BLaER1 treated with 17β-estradiol and CSF1 and Interleukin-3, amounts not matched to agents 10 nM and 100 nM (cell line): ENCODE measurements at regions not wholly inside any gene's neighbourhood (a gene's known extent, or its start where the extent isn't known, plus 50 kb on each side); places are given as distances from the start of the nearest gene placed in this dataset.

Experiments
- H3K27ac ChIP-seq, 11 experiments: shearing (Covaris generic); formaldehyde crosslinking; 2 replicates each; pipeline ENCODE4 v1.8.1; 2022
- H3K27me3 ChIP-seq, 11 experiments: shearing (Covaris generic); formaldehyde crosslinking; 2 replicates each; pipeline ENCODE4 v1.8.1; 2022
- H3K36me3 ChIP-seq, 11 experiments: shearing (Covaris generic); formaldehyde crosslinking; 2 replicates each; pipeline ENCODE4 v1.8.1; 2022
- H3K4me1 ChIP-seq, 10 experiments: shearing (Covaris generic); formaldehyde crosslinking; 2 replicates each; pipeline ENCODE4 v1.8.1; 2022
- H3K4me2 ChIP-seq, 11 experiments: shearing (Covaris generic); formaldehyde crosslinking; 2 replicates each; pipeline ENCODE4 v1.8.1; 2022
- H3K4me3 ChIP-seq, 10 experiments: shearing (Covaris generic); formaldehyde crosslinking; 2 replicates each; pipeline ENCODE4 v1.8.1; 2022
- H3K9ac ChIP-seq, 11 experiments: shearing (Covaris generic); formaldehyde crosslinking; 2 replicates each; pipeline ENCODE4 v1.8.1; 2022
- H3K9me3 ChIP-seq, 11 experiments: shearing (Covaris generic); formaldehyde crosslinking; replicated peaks in 1 of 11; 2 replicates each; pipeline ENCODE4 v1.8.1; 2022
- H4K20me1 ChIP-seq, 11 experiments: shearing (Covaris generic); formaldehyde crosslinking; 2 replicates each; pipeline ENCODE4 v1.8.1; 2022
- Cebpa-rat ChIP-seq, 11 experiments: shearing (Covaris generic); IDR thresholded peaks; 2 replicates each; pipeline ENCODE4 v1.8.1; 2022

- H4K20me1 ChIP-seq: no peaks in the 10 kb centered on the region
- H3K27me3 ChIP-seq: no peaks in the 10 kb centered on the region
- no peak for TF ChIP-seq Cebpa-rat (IDR thresholded peaks at IDR 0.05)
- peaks cover 0 to 22% (median 7%) of the 10 kb centered on the region in 10 experiments; a peak in 8 of 20 replicates for H3K4me1 ChIP-seq
- H3K27ac ChIP-seq: no peak overlapping the region
- H3K9ac ChIP-seq: no peak overlapping the region
- peak overlapping the region in 2 of 11 experiments; percentile 20 to 45; a peak in 2 of 22 replicates for H3K4me2 ChIP-seq
- no peak overlapping the region for H3K4me3 ChIP-seq
- no peaks in the 10 kb centered on the region for H3K36me3 ChIP-seq
- H3K9me3 ChIP-seq: no peaks in the 10 kb centered on the region
These were observed 443.5 kb upstream of the B3GALT2 start for GRCh38 chr1:193629875-193630274.

GRCh38 chr1:193626695-193627094 lies 440.3 kb upstream of the B3GALT2 start:
- TF ChIP-seq Cebpa-rat (IDR thresholded peaks at IDR 0.05): no peak
- H3K27ac ChIP-seq: no peak overlapping the region

GRCh38 chr1:193625255-193625654 lies 438.8 kb upstream of the B3GALT2 start:
- H3K4me1 ChIP-seq: peaks cover 0 to 10% (median 0%) of the 10 kb centered on the region in 10 experiments; a peak in 6 of 20 replicates
- H3K9me3 ChIP-seq: no peaks in the 10 kb centered on the region
- no peaks in the 10 kb centered on the region for H4K20me1 ChIP-seq
- no peak overlapping the region for H3K4me3 ChIP-seq
- TF ChIP-seq Cebpa-rat (IDR thresholded peaks at IDR 0.05): no peak
- H3K4me2 ChIP-seq: no peak overlapping the region
- no peak overlapping the region for H3K9ac ChIP-seq
- H3K36me3 ChIP-seq: no peaks in the 10 kb centered on the region
- no peak overlapping the region for H3K27ac ChIP-seq
- no peaks in the 10 kb centered on the region for H3K27me3 ChIP-seq

More at GRCh38 chr1:193626695-193627094, 440.3 kb upstream of the B3GALT2 start:
- H3K9ac ChIP-seq: no peak overlapping the region
- no peaks in the 10 kb centered on the region for H3K27me3 ChIP-seq
- H3K36me3 ChIP-seq: no peaks in the 10 kb centered on the region
- peaks cover 0 to 12% (median 0%) of the 10 kb centered on the region in 10 experiments; a peak in 6 of 20 replicates for H3K4me1 ChIP-seq
- no peak overlapping the region for H3K4me2 ChIP-seq
- H3K9me3 ChIP-seq: no peaks in the 10 kb centered on the region
- H3K4me3 ChIP-seq: no peak overlapping the region
- no peaks in the 10 kb centered on the region for H4K20me1 ChIP-seq

DNA sequence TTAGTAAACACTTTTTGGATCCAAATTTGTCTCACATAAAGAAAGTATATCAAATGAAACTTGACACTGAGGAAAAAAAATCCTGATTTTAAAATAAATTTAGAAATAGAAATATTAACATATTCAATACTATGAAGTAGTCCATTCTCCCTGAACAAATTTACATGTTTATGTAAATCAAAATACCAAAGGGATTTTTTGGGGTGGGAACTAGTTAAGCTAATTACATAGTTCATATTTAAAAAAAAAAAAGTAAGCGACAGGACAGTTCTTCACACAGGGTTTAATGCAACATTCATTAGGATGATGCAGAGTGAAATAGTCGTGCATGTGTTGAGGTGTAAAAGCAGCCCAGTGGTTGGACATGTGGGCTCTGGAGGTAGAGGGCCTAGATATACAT lies 433.5 kb upstream of the B3GALT2 start:
- no peak for TF ChIP-seq Cebpa-rat (IDR thresholded peaks at IDR 0.05)
- Histone ChIP-seq H3K9me3 (no peaks in the 10 kb centered on the region), H3K27me3 (no peaks in the 10 kb centered on the region)

GRCh38 chr1:193614817-193615216 lies 428.4 kb upstream of the B3GALT2 start:
- H3K27me3 ChIP-seq: no peaks in the 10 kb centered on the region
- H3K36me3 ChIP-seq: no peaks in the 10 kb centered on the region
- no peaks in the 10 kb centered on the region for H3K9me3 ChIP-seq
- peak overlapping the region in 1 of 11 experiments; percentile 43; a peak in 2 of 22 replicates for H3K27ac ChIP-seq
- H3K4me2 ChIP-seq: peak overlapping the region in 1 of 11 experiments; percentile 10; a peak in 1 of 22 replicates
- no peak for TF ChIP-seq Cebpa-rat (IDR thresholded peaks at IDR 0.05)
- H3K4me1 ChIP-seq: peaks cover 0 to 5% (median 0%) of the 10 kb centered on the region in 10 experiments; a peak in 5 of 20 replicates
- H3K4me3 ChIP-seq: no peak overlapping the region
- no peaks in the 10 kb centered on the region for H4K20me1 ChIP-seq
- H3K9ac ChIP-seq: no peak overlapping the region

More for the DNA sequence above, 433.5 kb upstream of the B3GALT2 start:
- Histone ChIP-seq H3K36me3 (no peaks in the 10 kb centered on the region), H4K20me1 (no peaks in the 10 kb centered on the region), H3K4me1 (peaks cover 0 to 2% (median 0%) of the 10 kb centered on the region in 10 experiments; a peak in 5 of 20 replicates), H3K27ac (no peak overlapping the region), H3K4me3 (no peak overlapping the region), H3K9ac (no peak overlapping the region), H3K4me2 (no peak overlapping the region)

DNA sequence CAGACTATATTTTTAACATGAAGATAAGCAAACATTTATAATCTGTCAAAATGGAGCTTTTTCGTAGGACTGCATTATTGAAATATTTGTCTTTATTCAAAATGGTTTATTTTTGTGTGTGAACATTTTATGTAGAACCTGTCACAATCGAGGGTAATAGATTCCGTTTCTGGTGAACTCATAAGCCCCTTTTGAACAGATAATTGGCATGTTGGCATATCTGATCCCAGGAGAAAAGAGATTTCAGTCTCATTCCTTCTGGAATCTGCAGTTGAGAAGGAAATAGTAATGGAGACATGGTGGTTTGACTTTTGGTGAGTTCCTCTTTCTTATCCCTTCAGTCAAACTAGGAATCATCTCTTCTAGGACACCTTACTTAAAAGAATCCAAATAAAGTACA lies 427.9 kb upstream of the B3GALT2 start:
- TF ChIP-seq Cebpa-rat (IDR thresholded peaks at IDR 0.05): no peak
- no peaks in the 10 kb centered on the region for H3K9me3 ChIP-seq
- H3K4me3 ChIP-seq: no peak overlapping the region
- H3K4me2 ChIP-seq: no peak overlapping the region
- no peaks in the 10 kb centered on the region for H4K20me1 ChIP-seq
- H3K4me1 ChIP-seq: peaks cover 0 to 5% (median 0%) of the 10 kb centered on the region in 10 experiments; a peak in 5 of 20 replicates
- H3K9ac ChIP-seq: no peak overlapping the region
- no peaks in the 10 kb centered on the region for H3K27me3 ChIP-seq
- no peaks in the 10 kb centered on the region for H3K36me3 ChIP-seq
- H3K27ac ChIP-seq: no peak overlapping the region; a peak in 1 of 22 replicates

DNA sequence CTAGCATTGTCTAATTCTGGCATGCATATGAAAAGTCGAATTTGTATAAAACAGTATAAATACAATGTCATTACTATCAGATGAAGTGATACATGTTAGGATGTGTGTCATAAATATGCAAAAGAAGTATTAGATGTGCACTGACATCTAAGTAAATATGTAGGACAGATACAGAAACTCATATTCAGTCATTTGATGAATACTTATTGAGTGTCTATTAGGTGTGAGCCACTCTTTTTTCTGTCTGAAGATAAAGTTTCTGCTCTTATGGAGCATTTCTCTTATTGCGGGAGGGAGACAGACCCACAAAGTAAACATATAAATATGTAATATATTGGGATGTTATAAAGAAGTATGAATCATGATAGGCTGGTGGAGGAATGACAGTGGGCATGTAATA lies 426.6 kb upstream of the B3GALT2 start:
- no peaks in the 10 kb centered on the region for H3K27me3 ChIP-seq
- no peak overlapping the region for H3K4me3 ChIP-seq
- no peaks in the 10 kb centered on the region for H3K9me3 ChIP-seq
- no peaks in the 10 kb centered on the region for H3K36me3 ChIP-seq
- H3K4me1 ChIP-seq: peaks cover 0 to 5% (median 0%) of the 10 kb centered on the region in 10 experiments; a peak in 5 of 20 replicates
- no peak for TF ChIP-seq Cebpa-rat (IDR thresholded peaks at IDR 0.05)
- H4K20me1 ChIP-seq: no peaks in the 10 kb centered on the region
- H3K4me2 ChIP-seq: no peak overlapping the region
- H3K9ac ChIP-seq: no peak overlapping the region
- H3K27ac ChIP-seq: no peak overlapping the region

- H3K9me3 ChIP-seq: no peaks in the 10 kb centered on the region
- no peaks in the 10 kb centered on the region for H4K20me1 ChIP-seq
- H3K4me1 ChIP-seq: peaks cover 0 to under 1% (median 0%) of the 10 kb centered on the region in 10 experiments; a peak in 2 of 20 replicates
- H3K27me3 ChIP-seq: no peaks in the 10 kb centered on the region
- TF ChIP-seq Cebpa-rat (IDR thresholded peaks at IDR 0.05): no peak
- H3K4me2 ChIP-seq: no peak overlapping the region
- H3K4me3 ChIP-seq: no peak overlapping the region
- no peaks in the 10 kb centered on the region for H3K36me3 ChIP-seq
- no peak overlapping the region for H3K9ac ChIP-seq
- no peak overlapping the region for H3K27ac ChIP-seq
These were observed 423.2 kb upstream of the B3GALT2 start for GRCh38 chr1:193609592-193609991.

DNA sequence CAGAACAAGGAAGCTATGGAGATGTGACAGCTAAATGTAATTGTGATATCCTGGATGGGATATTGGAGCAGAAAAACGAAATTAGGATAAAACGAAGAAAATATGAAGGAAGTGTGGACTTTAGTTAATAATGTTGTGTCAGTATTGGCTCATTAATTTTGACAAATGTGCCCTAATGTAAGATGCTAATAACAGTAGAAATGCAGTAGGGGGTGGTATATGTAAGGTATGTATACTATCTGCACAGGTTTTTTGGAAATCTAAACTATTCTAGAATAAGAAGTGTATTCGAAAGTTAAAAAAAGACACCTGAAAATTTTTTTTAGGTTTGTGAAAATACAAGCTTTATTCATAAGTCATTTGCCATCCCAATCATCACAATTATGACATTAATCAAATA lies 421.4 kb upstream of the B3GALT2 start:
- Histone ChIP-seq H3K27me3 (no peaks in the 10 kb centered on the region), H3K36me3 (no peaks in the 10 kb centered on the region), H3K27ac (no peak overlapping the region), H3K4me3 (no peak overlapping the region), H3K9ac (no peak overlapping the region), H4K20me1 (no peaks in the 10 kb centered on the region), H3K4me2 (no peak overlapping the region), H3K4me1 (no peaks in the 10 kb centered on the region), H3K9me3 (no peaks in the 10 kb centered on the region)
- no peak for TF ChIP-seq Cebpa-rat (IDR thresholded peaks at IDR 0.05)

DNA sequence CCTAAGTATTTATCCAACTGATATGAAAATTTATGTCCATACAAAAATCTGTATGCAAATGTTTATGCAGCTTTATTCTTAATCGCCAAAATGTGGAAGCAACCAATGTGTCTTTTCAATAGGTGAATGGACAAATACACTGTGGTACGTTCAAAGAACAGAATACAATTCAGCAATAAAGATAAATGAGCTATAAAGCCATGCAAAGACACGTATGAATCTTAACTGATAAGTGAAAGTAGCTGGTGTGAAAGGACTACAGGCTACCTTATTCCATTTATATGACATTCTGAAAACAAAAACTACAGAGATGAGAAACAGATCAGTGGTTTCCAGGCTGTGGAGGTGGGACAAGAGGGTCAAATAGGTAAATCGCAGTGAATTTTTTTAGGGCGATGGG lies 419.6 kb upstream of the B3GALT2 start:
- Histone ChIP-seq H4K20me1 (no peaks in the 10 kb centered on the region), H3K27me3 (no peaks in the 10 kb centered on the region), H3K4me3 (no peak overlapping the region), H3K36me3 (no peaks in the 10 kb centered on the region), H3K9ac (no peak overlapping the region), H3K9me3 (no peaks in the 10 kb centered on the region), H3K27ac (no peak overlapping the region), H3K4me2 (no peak overlapping the region), H3K4me1 (no peaks in the 10 kb centered on the region)
- no peak for TF ChIP-seq Cebpa-rat (IDR thresholded peaks at IDR 0.05)
